Right lobe of liver (tissue), 4 donors: ENCODE measurements at regions not wholly inside any gene's neighbourhood (a gene's known extent, or its start where the extent isn't known, plus 50 kb on each side); places are given as distances from the start of the nearest gene placed in this dataset.

Source experiments
- CTCF ChIP-seq, 4 donors: fragments of 200-600 bp in 3 of 4; fragments of 450-650 bp in 1 of 4; IDR thresholded peaks; one replicate each; pipeline versions ENCODE4 v1.5.1 to v1.8.0; 2016 to 2022; ENCODE audit warnings: antibody characterized with exemption in 4 of 4, mild to moderate bottlenecking in 2 of 4
- POLR2A ChIP-seq: fragments of 450-650 bp; IDR thresholded peaks from one replicate; pipeline ENCODE4 v1.6.1; 2017; ENCODE audit warnings: antibody characterized with exemption, mild to moderate bottlenecking
- donor health status: DM: no; HTN: no; CAD: no.
- donor health status: DM: no; HTN: no; CAD: no.
- donor health status: DM: no; HTN: yes; CAD: no.

GRCh38 chr2:80715433-80715832 lies 410.9 kb upstream of the LRRTM1 start:
- no peak for TF ChIP-seq CTCF (IDR thresholded peaks at IDR 0.05)
- no peak for TF ChIP-seq POLR2A
